Cardiac muscle cell (in vitro differentiated cells and primary cell): ENCODE measurements at regions not wholly inside any gene's neighbourhood (a gene's known extent, or its start where the extent isn't known, plus 50 kb on each side); places are given as distances from the start of the nearest gene placed in this dataset.

Source experiments
- DNase-seq, 2 donors: peaks; one replicate each; pipeline versions ENCODE4 v3.0.0 to v3.0.0-alpha.2; 2010 to 2017; ENCODE audit warnings: low read depth in 1 of 2, low spot score in 1 of 2
- H3K27ac ChIP-seq: fragments of 200-600 bp; sonication (generic); 2 replicates; pipeline ENCODE4 v1.5.1; 2016
- H3K27me3 ChIP-seq: fragments of 200-600 bp; sonication (generic); 2 replicates; pipeline ENCODE4 v1.6.0; 2016; ENCODE audit warnings: control low read depth
- H3K36me3 ChIP-seq: fragments of 200-600 bp; sonication (generic); 2 replicates; pipeline ENCODE4 v1.5.1; 2016; ENCODE audit warnings: control low read depth
- H3K4me1 ChIP-seq: fragments of 200-600 bp; sonication (generic); 2 replicates; pipeline ENCODE4 v1.8.1; 2017; ENCODE audit warnings: low read depth, mild to moderate bottlenecking, mixed run types
- H3K4me3 ChIP-seq: fragments of 200-600 bp; sonication (generic); 2 replicates; pipeline ENCODE4 v1.5.1; 2016; ENCODE audit warnings: mild to moderate bottlenecking
- H3K9me3 ChIP-seq: fragments of 200-600 bp; sonication (generic); 2 replicates; pipeline ENCODE4 v1.5.1; 2017; ENCODE audit warnings: low read depth, mild to moderate bottlenecking, control low read depth
- TF ChIP-seq, protein P1 (sequence below): IDR thresholded peaks from 2 replicates; pipeline ENCODE4 v1.5.1; 2012; ENCODE audit warnings: low read depth, mild to moderate bottlenecking, low read length

- Histone ChIP-seq H3K27me3 (no peaks in the 10 kb centered on the region), H3K36me3 (no peaks in the 10 kb centered on the region), H3K27ac (no peak overlapping the region), H3K4me3 (no peak overlapping the region), H3K9me3 (no peaks in the 10 kb centered on the region), H3K4me1 (no peaks in the 10 kb centered on the region)
- TF ChIP-seq, protein P1, sequence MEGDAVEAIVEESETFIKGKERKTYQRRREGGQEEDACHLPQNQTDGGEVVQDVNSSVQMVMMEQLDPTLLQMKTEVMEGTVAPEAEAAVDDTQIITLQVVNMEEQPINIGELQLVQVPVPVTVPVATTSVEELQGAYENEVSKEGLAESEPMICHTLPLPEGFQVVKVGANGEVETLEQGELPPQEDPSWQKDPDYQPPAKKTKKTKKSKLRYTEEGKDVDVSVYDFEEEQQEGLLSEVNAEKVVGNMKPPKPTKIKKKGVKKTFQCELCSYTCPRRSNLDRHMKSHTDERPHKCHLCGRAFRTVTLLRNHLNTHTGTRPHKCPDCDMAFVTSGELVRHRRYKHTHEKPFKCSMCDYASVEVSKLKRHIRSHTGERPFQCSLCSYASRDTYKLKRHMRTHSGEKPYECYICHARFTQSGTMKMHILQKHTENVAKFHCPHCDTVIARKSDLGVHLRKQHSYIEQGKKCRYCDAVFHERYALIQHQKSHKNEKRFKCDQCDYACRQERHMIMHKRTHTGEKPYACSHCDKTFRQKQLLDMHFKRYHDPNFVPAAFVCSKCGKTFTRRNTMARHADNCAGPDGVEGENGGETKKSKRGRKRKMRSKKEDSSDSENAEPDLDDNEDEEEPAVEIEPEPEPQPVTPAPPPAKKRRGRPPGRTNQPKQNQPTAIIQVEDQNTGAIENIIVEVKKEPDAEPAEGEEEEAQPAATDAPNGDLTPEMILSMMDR = no peak
- no peak for DNase-seq
Measured at GRCh38 chr7:93765475-93765874, 125.1 kb downstream of the TFPI2 start.

- H3K27me3 ChIP-seq = no peaks in the 10 kb centered on the region
- TF ChIP-seq, protein P1 = no peak
- no peaks in the 10 kb centered on the region for H3K9me3 ChIP-seq
- no peak overlapping the region for H3K4me3 ChIP-seq
- H3K27ac ChIP-seq = no peak overlapping the region
- no peaks in the 10 kb centered on the region for H3K4me1 ChIP-seq
- no peaks in the 10 kb centered on the region for H3K36me3 ChIP-seq
- DNase-seq = no peak
Measured at GRCh38 chr7:93758631-93759030, 131.9 kb downstream of the TFPI2 start.

- no peaks in the 10 kb centered on the region for H3K9me3 ChIP-seq
- no peaks in the 10 kb centered on the region for H3K4me1 ChIP-seq
- peak in 1 of 2 donors; percentile 43 for DNase-seq
- no peaks in the 10 kb centered on the region for H3K27me3 ChIP-seq
- H3K36me3 ChIP-seq = no peaks in the 10 kb centered on the region
- no peak overlapping the region for H3K4me3 ChIP-seq
- TF ChIP-seq, protein P1 = no peak
- no peak overlapping the region for H3K27ac ChIP-seq
Measured at GRCh38 chr7:93757426-93757825, 133.1 kb downstream of the TFPI2 start.

DNA sequence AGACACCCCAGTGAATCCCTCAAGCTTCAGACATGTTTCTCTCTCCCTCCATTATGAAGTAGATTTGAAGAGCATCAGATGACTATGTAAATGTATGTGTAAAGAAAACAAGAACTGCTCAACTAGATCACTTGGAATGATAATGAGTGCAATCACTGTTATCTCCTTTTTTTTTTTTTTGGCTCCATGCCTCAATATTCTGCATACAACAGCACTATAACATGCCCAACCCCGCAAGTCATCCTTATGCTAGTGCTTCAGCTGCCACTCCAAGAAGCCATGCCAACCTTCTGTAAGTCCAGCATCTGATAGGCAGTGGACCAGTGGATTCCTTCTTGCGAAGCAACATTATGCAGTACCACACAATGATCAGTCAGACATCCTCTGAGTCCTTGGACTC is 133.7 kb downstream of the TFPI2 start:
- no peaks in the 10 kb centered on the region for H3K4me1 ChIP-seq
- H3K9me3 ChIP-seq = no peaks in the 10 kb centered on the region
- H3K27ac ChIP-seq = no peak overlapping the region
- TF ChIP-seq, protein P1 = no peak
- H3K36me3 ChIP-seq = no peaks in the 10 kb centered on the region
- H3K27me3 ChIP-seq = no peaks in the 10 kb centered on the region
- no peak for DNase-seq
- H3K4me3 ChIP-seq = no peak overlapping the region

- no peaks in the 10 kb centered on the region for H3K27me3 ChIP-seq
- TF ChIP-seq, protein P1 = no peak
- no peaks in the 10 kb centered on the region for H3K36me3 ChIP-seq
- no peak overlapping the region for H3K27ac ChIP-seq
- H3K9me3 ChIP-seq = no peaks in the 10 kb centered on the region
- H3K4me3 ChIP-seq = no peak overlapping the region
- no peaks in the 10 kb centered on the region for H3K4me1 ChIP-seq
- no peak for DNase-seq
Measured at GRCh38 chr7:93751421-93751820, 139.1 kb downstream of the TFPI2 start.

DNA sequence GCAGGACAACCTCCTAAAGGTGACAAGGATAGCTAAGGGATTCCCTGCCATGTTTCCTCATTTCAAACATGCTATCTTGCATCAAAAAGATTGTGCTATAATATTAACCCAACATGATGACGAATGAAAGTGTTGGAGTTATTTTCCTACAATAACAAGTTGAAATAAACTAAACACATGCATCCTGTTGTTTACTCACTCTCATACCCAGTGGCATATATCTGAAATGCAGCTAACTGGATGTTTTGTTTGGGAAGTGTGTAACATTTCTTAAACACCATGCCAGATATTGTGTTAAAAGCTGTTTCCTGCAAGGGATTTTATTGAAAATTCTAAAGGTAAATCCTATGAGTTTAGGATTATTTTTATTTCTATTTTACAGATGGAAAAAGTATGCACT is 139.6 kb downstream of the TFPI2 start:
- Histone ChIP-seq H3K36me3 (no peaks in the 10 kb centered on the region), H3K4me1 (no peaks in the 10 kb centered on the region), H3K27ac (no peak overlapping the region), H3K9me3 (no peaks in the 10 kb centered on the region), H3K4me3 (no peak overlapping the region), H3K27me3 (no peaks in the 10 kb centered on the region)
- DNase-seq = no peak
- TF ChIP-seq, protein P1 = no peak
